ENCODE measurements at regions not wholly inside any gene's neighbourhood (a gene's known extent, or its start where the extent isn't known, plus 50 kb on each side); places are given as distances from the start of the nearest gene placed in this dataset.

- TF ChIP-seq CTCF (conservative IDR thresholded peaks at IDR 0.05; ENCODE audit: low read length) (no peak), EZH2phosphoT487 (IDR thresholded peaks at IDR 0.05; ENCODE audit: borderline replicate concordance, low read depth, low read length) (no peak)
Measured at GRCh38 chr9:106643211-106643930, 219.6 kb upstream of the ZNF462 start.
